ENCODE measurements at regions not wholly inside any gene's neighbourhood (a gene's known extent, or its start where the extent isn't known, plus 50 kb on each side); places are given as distances from the start of the nearest gene placed in this dataset.

- no peak for DNase-seq
Measured at GRCh38 chr13:50197705-50198104, 182.5 kb downstream of the KCNRG start.

GRCh38 chr13:50198508-50198907 lies 183.3 kb downstream of the KCNRG start:
- DNase-seq: no peak

- no peak for DNase-seq
Measured at GRCh38 chr13:50200569-50200968, 185.3 kb downstream of the KCNRG start.

- no peak for DNase-seq
Measured at GRCh38 chr13:50200988-50201387, 185.7 kb downstream of the KCNRG start.

- DNase-seq: no peak
Measured at GRCh38 chr13:50202485-50202884, 187.2 kb downstream of the KCNRG start.

- DNase-seq: no peak
Measured at GRCh38 chr13:50203256-50203941, 188.2 kb downstream of the KCNRG start.

- DNase-seq: no peak
Measured at GRCh38 chr13:50205581-50205980, 190.3 kb downstream of the KCNRG start.

GRCh38 chr13:50208826-50209335 lies 193.6 kb downstream of the KCNRG start:
- DNase-seq: no peak

GRCh38 chr13:50209631-50210030 lies 194.4 kb downstream of the KCNRG start:
- no peak for DNase-seq

GRCh38 chr13:50213526-50213925 lies 198.3 kb downstream of the KCNRG start:
- no peak for DNase-seq

GRCh38 chr13:50214514-50214913 lies 199.3 kb downstream of the KCNRG start:
- DNase-seq: no peak

GRCh38 chr13:50215399-50215798 lies 200.2 kb downstream of the KCNRG start:
- no peak for DNase-seq

GRCh38 chr13:50219743-50220142 lies 204.5 kb downstream of the KCNRG start:
- no peak for DNase-seq

- no peak for DNase-seq
Measured at GRCh38 chr13:50220938-50221337, 205.7 kb downstream of the KCNRG start.

- peak; percentile 48 for DNase-seq
Measured at GRCh38 chr13:50222569-50223332, 207.5 kb downstream of the KCNRG start.

- DNase-seq: no peak
Measured at GRCh38 chr13:50224534-50224933, 209.3 kb downstream of the KCNRG start.

- DNase-seq: no peak
Measured at GRCh38 chr13:50225193-50226155, 210.2 kb downstream of the KCNRG start.

- DNase-seq: no peak
Measured at GRCh38 chr13:50226515-50227155, 211.4 kb downstream of the KCNRG start.

- no peak for DNase-seq
Measured at GRCh38 chr13:50227361-50227760, 212.1 kb downstream of the KCNRG start.

- DNase-seq: no peak
Measured at GRCh38 chr13:50228527-50228926, 213.3 kb downstream of the KCNRG start.

GRCh38 chr13:50229960-50230661 lies 214.9 kb downstream of the KCNRG start:
- peak; percentile 25 for DNase-seq

GRCh38 chr13:50230662-50230978 lies 215.4 kb downstream of the KCNRG start:
- no peak for DNase-seq
